BLaER1 treated with 17β-estradiol and CSF1 and Interleukin-3, amounts not matched to agents 10 nM and 100 nM (cell line): ENCODE measurements at regions not wholly inside any gene's neighbourhood (a gene's known extent, or its start where the extent isn't known, plus 50 kb on each side); places are given as distances from the start of the nearest gene placed in this dataset.

Source experiments
- H3K27ac ChIP-seq, 11 experiments: shearing (Covaris generic); formaldehyde crosslinking; 2 replicates each; pipeline ENCODE4 v1.8.1; 2022
- H3K27me3 ChIP-seq, 11 experiments: shearing (Covaris generic); formaldehyde crosslinking; 2 replicates each; pipeline ENCODE4 v1.8.1; 2022
- H3K36me3 ChIP-seq, 11 experiments: shearing (Covaris generic); formaldehyde crosslinking; 2 replicates each; pipeline ENCODE4 v1.8.1; 2022
- H3K4me1 ChIP-seq, 10 experiments: shearing (Covaris generic); formaldehyde crosslinking; 2 replicates each; pipeline ENCODE4 v1.8.1; 2022
- H3K4me2 ChIP-seq, 11 experiments: shearing (Covaris generic); formaldehyde crosslinking; 2 replicates each; pipeline ENCODE4 v1.8.1; 2022
- H3K4me3 ChIP-seq, 10 experiments: shearing (Covaris generic); formaldehyde crosslinking; 2 replicates each; pipeline ENCODE4 v1.8.1; 2022
- H3K9ac ChIP-seq, 11 experiments: shearing (Covaris generic); formaldehyde crosslinking; 2 replicates each; pipeline ENCODE4 v1.8.1; 2022
- H3K9me3 ChIP-seq, 11 experiments: shearing (Covaris generic); formaldehyde crosslinking; replicated peaks in 1 of 11; 2 replicates each; pipeline ENCODE4 v1.8.1; 2022
- H4K20me1 ChIP-seq, 11 experiments: shearing (Covaris generic); formaldehyde crosslinking; 2 replicates each; pipeline ENCODE4 v1.8.1; 2022
- Cebpa-rat ChIP-seq, 11 experiments: shearing (Covaris generic); IDR thresholded peaks; 2 replicates each; pipeline ENCODE4 v1.8.1; 2022

GRCh38 chr3:144375088-144375487 is 403.5 kb downstream of the DIPK2A start:
- peaks cover 0 to 8% (median 0%) of the 10 kb centered on the region in 11 experiments; a peak in 1 of 22 replicates for H3K9me3 ChIP-seq
- TF ChIP-seq Cebpa-rat (IDR thresholded peaks at IDR 0.05): no peak
- H3K4me3 ChIP-seq: no peak overlapping the region
- no peaks in the 10 kb centered on the region for H3K4me1 ChIP-seq
- no peak overlapping the region for H3K27ac ChIP-seq
- H3K9ac ChIP-seq: no peak overlapping the region
- no peaks in the 10 kb centered on the region for H3K36me3 ChIP-seq
- H4K20me1 ChIP-seq: no peaks in the 10 kb centered on the region
- H3K4me2 ChIP-seq: no peak overlapping the region
- no peaks in the 10 kb centered on the region for H3K27me3 ChIP-seq

DNA sequence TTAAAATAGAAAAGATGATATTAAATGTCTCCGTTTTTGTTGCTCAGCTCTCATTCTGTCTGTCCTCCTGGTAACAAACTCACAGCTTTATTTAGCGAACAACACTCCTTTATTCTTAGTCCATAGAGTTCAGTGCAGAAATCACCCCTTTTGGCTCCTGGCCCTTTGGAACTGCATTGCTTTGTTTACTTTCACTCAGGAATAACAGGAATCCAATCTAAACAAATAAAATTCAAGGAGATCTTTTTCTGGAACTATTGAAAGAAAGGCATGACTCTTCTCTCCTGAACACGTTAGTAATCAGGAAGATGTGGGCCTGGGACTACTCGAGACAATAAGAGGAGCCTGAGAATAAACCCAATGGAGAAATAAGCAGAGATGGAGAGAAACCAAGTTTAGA is 409.2 kb downstream of the DIPK2A start:
- H3K9me3 ChIP-seq: peaks cover 0 to 5% (median 0%) of the 10 kb centered on the region in 11 experiments; a peak in 1 of 22 replicates
- H3K4me1 ChIP-seq: no peaks in the 10 kb centered on the region
- H3K4me3 ChIP-seq: no peak overlapping the region
- no peak overlapping the region for H3K4me2 ChIP-seq
- H3K36me3 ChIP-seq: no peaks in the 10 kb centered on the region
- H3K27me3 ChIP-seq: no peaks in the 10 kb centered on the region
- TF ChIP-seq Cebpa-rat (IDR thresholded peaks at IDR 0.05): no peak
- H3K9ac ChIP-seq: no peak overlapping the region
- H4K20me1 ChIP-seq: no peaks in the 10 kb centered on the region
- no peak overlapping the region for H3K27ac ChIP-seq

- no peaks in the 10 kb centered on the region for H3K36me3 ChIP-seq
- H3K9ac ChIP-seq: no peak overlapping the region
- H4K20me1 ChIP-seq: no peaks in the 10 kb centered on the region
- H3K27ac ChIP-seq: no peak overlapping the region
- no peak overlapping the region for H3K4me2 ChIP-seq
- H3K27me3 ChIP-seq: no peaks in the 10 kb centered on the region
- H3K9me3 ChIP-seq: peaks cover 0 to 5% (median 0%) of the 10 kb centered on the region in 11 experiments; a peak in 1 of 22 replicates
- H3K4me1 ChIP-seq: no peaks in the 10 kb centered on the region
- H3K4me3 ChIP-seq: no peak overlapping the region
- no peak for TF ChIP-seq Cebpa-rat (IDR thresholded peaks at IDR 0.05)
These were observed 410.0 kb downstream of the DIPK2A start for GRCh38 chr3:144381607-144382006.

- Histone ChIP-seq H3K27ac (no peak overlapping the region), H3K36me3 (no peaks in the 10 kb centered on the region), H3K4me1 (no peaks in the 10 kb centered on the region), H3K9ac (no peak overlapping the region), H3K4me3 (no peak overlapping the region), H3K9me3 (no peaks in the 10 kb centered on the region), H3K27me3 (no peaks in the 10 kb centered on the region), H3K4me2 (no peak overlapping the region), H4K20me1 (no peaks in the 10 kb centered on the region)
- TF ChIP-seq Cebpa-rat (IDR thresholded peaks at IDR 0.05): no peak
These were observed 412.8 kb downstream of the DIPK2A start for GRCh38 chr3:144384241-144384979.

DNA sequence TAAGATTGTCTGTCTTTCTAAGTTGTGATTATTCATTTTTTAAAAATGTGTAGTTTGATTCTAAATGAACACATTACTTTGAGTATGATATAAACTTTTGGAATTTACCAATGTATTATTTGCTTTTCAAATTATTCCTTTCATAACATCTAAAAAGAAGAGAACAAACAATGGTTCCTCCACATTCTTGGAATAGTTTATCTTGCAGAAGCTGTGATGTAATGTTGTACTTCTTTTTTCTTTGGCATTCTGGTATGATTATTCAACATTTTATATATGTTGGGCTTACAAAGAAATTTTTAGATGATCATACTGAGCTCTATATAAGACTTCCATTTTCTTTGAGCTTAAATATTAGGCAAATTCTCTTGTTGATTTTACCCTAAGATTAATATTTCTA is 419.2 kb downstream of the DIPK2A start:
- Histone ChIP-seq H3K9ac (no peak overlapping the region), H3K36me3 (no peaks in the 10 kb centered on the region), H3K27ac (no peak overlapping the region), H3K4me1 (no peaks in the 10 kb centered on the region), H3K4me2 (no peak overlapping the region), H4K20me1 (no peaks in the 10 kb centered on the region), H3K27me3 (no peaks in the 10 kb centered on the region), H3K4me3 (no peak overlapping the region), H3K9me3 (no peaks in the 10 kb centered on the region)
- TF ChIP-seq Cebpa-rat (IDR thresholded peaks at IDR 0.05): no peak

DNA sequence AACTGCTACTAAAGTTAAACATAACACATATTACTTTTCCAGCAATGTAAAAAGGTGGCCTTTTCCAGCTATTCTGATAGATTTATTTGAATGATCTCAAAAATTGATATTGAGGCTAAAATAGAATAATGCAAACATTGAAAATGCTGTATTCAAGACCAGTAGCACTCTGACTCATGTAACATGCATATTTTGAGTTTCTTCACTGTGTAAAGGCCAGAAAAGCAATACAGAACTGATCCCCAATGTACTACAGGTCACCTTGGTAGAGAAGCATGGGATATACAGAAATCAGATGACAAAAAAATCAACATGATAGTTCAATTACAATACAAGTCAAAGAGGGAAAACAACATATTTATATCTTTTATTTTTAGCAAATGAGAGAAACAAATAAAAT is 419.6 kb downstream of the DIPK2A start:
- Histone ChIP-seq H3K27me3 (no peaks in the 10 kb centered on the region), H3K4me2 (no peak overlapping the region), H3K9me3 (no peaks in the 10 kb centered on the region), H3K9ac (no peak overlapping the region), H3K27ac (no peak overlapping the region), H3K4me3 (no peak overlapping the region), H3K4me1 (no peaks in the 10 kb centered on the region), H3K36me3 (no peaks in the 10 kb centered on the region), H4K20me1 (no peaks in the 10 kb centered on the region)
- no peak for TF ChIP-seq Cebpa-rat (IDR thresholded peaks at IDR 0.05)

- H4K20me1 ChIP-seq: no peaks in the 10 kb centered on the region
- H3K4me1 ChIP-seq: no peaks in the 10 kb centered on the region
- H3K36me3 ChIP-seq: no peaks in the 10 kb centered on the region
- peaks cover 0 to 5% (median 0%) of the 10 kb centered on the region in 11 experiments; a peak in 2 of 22 replicates for H3K9me3 ChIP-seq
- no peaks in the 10 kb centered on the region for H3K27me3 ChIP-seq
- TF ChIP-seq Cebpa-rat (IDR thresholded peaks at IDR 0.05): no peak
- no peak overlapping the region for H3K9ac ChIP-seq
- H3K4me3 ChIP-seq: no peak overlapping the region
- no peak overlapping the region for H3K4me2 ChIP-seq
- no peak overlapping the region for H3K27ac ChIP-seq
These were observed 422.4 kb downstream of the DIPK2A start for GRCh38 chr3:144394032-144394431.

DNA sequence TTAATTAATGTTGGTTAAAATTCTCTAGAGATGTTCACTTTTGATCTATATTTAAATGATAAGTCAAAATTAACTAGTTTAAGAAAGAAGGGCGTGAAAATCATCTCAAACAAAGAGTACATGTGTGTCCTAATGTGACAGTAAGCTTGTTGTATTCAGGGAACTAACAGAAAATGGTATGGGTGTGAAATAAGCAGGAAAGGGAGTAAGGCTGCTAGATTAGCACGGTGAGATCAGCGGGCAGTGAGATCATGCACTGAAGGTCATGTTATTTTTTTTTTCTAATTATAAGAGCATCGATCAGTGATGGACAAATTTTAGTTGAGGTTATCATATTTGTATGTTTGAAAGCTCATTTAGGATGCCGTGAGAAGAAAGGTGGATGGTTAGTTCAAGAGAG is 430.8 kb downstream of the DIPK2A start:
- no peak overlapping the region for H3K9ac ChIP-seq
- no peak overlapping the region for H3K27ac ChIP-seq
- no peak for TF ChIP-seq Cebpa-rat (IDR thresholded peaks at IDR 0.05)
- no peaks in the 10 kb centered on the region for H3K27me3 ChIP-seq
- H4K20me1 ChIP-seq: no peaks in the 10 kb centered on the region
- H3K9me3 ChIP-seq: peaks cover 0 to 13% (median 4%) of the 10 kb centered on the region in 11 experiments; a peak in 5 of 22 replicates
- H3K4me1 ChIP-seq: no peaks in the 10 kb centered on the region
- H3K4me2 ChIP-seq: no peak overlapping the region
- H3K4me3 ChIP-seq: no peak overlapping the region
- H3K36me3 ChIP-seq: no peaks in the 10 kb centered on the region

DNA sequence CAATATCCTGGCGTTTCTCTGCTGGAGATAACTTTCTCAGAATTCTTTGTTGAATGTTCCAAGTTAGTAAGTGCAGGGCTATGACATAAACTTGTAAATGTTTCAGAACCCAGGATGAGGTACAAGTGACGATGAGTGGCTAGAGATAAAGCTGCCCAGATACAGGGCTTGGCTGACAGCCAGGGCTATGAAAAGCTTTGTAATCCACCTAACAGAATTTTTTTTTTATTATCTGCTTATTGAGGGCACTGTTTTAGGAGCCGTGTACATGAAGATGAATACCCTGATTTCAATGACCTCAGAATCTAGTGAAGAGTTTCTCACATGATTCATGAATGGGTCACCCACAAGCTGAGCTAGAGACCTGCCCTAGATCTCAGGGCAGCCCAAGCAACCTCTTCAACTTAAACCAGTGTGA is 431.4 kb downstream of the DIPK2A start:
- Histone ChIP-seq H3K4me1 (no peaks in the 10 kb centered on the region), H3K9ac (no peak overlapping the region), H3K4me2 (no peak overlapping the region), H3K27me3 (no peaks in the 10 kb centered on the region), H3K27ac (no peak overlapping the region), H3K36me3 (no peaks in the 10 kb centered on the region), H3K9me3 (peaks cover 0 to 13% (median 4%) of the 10 kb centered on the region in 11 experiments; a peak in 5 of 22 replicates), H4K20me1 (no peaks in the 10 kb centered on the region), H3K4me3 (no peak overlapping the region)
- no peak for TF ChIP-seq Cebpa-rat (IDR thresholded peaks at IDR 0.05)

DNA sequence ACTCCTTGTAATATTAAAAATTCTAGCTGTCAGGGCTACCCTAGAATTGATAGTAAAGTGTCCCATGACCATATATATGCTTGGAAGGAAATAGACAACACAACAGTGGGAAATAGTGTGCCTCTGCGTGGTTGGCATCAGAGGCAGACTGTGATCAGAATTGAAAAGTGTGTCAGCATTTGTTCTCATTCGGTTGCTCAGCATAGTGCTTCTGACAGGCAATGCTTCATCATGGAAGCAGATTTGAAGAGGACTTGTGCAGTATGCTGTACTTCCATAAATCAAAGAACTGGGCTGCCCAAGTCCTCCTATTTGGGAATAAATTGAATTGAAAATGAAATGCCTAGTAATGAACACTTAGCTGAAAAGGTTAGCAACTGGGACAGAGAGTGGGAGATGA is 435.7 kb downstream of the DIPK2A start:
- no peak overlapping the region for H3K4me2 ChIP-seq
- no peaks in the 10 kb centered on the region for H3K9me3 ChIP-seq
- H3K27me3 ChIP-seq: no peaks in the 10 kb centered on the region
- no peak for TF ChIP-seq Cebpa-rat (IDR thresholded peaks at IDR 0.05)
- H3K36me3 ChIP-seq: no peaks in the 10 kb centered on the region
- no peaks in the 10 kb centered on the region for H3K4me1 ChIP-seq
- no peak overlapping the region for H3K4me3 ChIP-seq
- no peaks in the 10 kb centered on the region for H4K20me1 ChIP-seq
- H3K9ac ChIP-seq: no peak overlapping the region
- no peak overlapping the region for H3K27ac ChIP-seq
